RWPE2 (cell line): ENCODE measurements at regions not wholly inside any gene's neighbourhood (a gene's known extent, or its start where the extent isn't known, plus 50 kb on each side); places are given as distances from the start of the nearest gene placed in this dataset.

Experiments
- ATAC-seq: fragments of 200-7000 bp; cut with Tn5 transposase; 3 replicates; pipeline ENCODE4 v1.9.1; 2021; ENCODE audit warnings: low read depth
- DNase-seq: peaks from one replicate; pipeline ENCODE4 v3.0.0-alpha.2; 2020; ENCODE audit warnings: low spot score
- H3K27ac ChIP-seq: fragments of 450-650 bp; 2 replicates; pipeline ENCODE4 v1.5.1; 2017; ENCODE audit warnings: mild to moderate bottlenecking; ENCODE audit not compliant: poor library complexity, severe bottlenecking
- H3K27me3 ChIP-seq: fragments of 250-450 bp; sonication (Bioruptor Pico); 2 replicates; pipeline ENCODE4 v1.5.1; 2021; ENCODE audit warnings: mild to moderate bottlenecking, moderate library complexity; ENCODE audit not compliant: insufficient read depth, poor library complexity, severe bottlenecking
- H3K36me3 ChIP-seq: fragments of 250-450 bp; sonication (Bioruptor Pico); 2 replicates; pipeline ENCODE4 v1.5.1; 2020; ENCODE audit warnings: low read depth, mild to moderate bottlenecking, moderate library complexity
- H3K4me1 ChIP-seq: fragments of 250-450 bp; sonication (Bioruptor Pico); 2 replicates; pipeline ENCODE4 v1.5.1; 2021; ENCODE audit warnings: mild to moderate bottlenecking, moderate library complexity; ENCODE audit not compliant: insufficient read depth, poor library complexity, severe bottlenecking
- H3K4me3 ChIP-seq: fragments of 250-450 bp; sonication (Bioruptor Pico); 2 replicates; pipeline ENCODE4 v1.5.1; 2021; ENCODE audit warnings: mild to moderate bottlenecking, moderate library complexity; ENCODE audit not compliant: severe bottlenecking
- H3K9me3 ChIP-seq: fragments of 250-450 bp; sonication (Bioruptor Pico); 2 replicates; pipeline ENCODE4 v1.5.1; 2021; ENCODE audit warnings: mild to moderate bottlenecking, moderate library complexity; ENCODE audit not compliant: severe bottlenecking
- TF ChIP-seq, protein P1 (sequence below): fragments of 450-650 bp; IDR thresholded peaks from one replicate; pipeline ENCODE4 v1.5.1; 2017; ENCODE audit warnings: mild to moderate bottlenecking, moderate library complexity; ENCODE audit not compliant: poor library complexity, severe bottlenecking

DNA sequence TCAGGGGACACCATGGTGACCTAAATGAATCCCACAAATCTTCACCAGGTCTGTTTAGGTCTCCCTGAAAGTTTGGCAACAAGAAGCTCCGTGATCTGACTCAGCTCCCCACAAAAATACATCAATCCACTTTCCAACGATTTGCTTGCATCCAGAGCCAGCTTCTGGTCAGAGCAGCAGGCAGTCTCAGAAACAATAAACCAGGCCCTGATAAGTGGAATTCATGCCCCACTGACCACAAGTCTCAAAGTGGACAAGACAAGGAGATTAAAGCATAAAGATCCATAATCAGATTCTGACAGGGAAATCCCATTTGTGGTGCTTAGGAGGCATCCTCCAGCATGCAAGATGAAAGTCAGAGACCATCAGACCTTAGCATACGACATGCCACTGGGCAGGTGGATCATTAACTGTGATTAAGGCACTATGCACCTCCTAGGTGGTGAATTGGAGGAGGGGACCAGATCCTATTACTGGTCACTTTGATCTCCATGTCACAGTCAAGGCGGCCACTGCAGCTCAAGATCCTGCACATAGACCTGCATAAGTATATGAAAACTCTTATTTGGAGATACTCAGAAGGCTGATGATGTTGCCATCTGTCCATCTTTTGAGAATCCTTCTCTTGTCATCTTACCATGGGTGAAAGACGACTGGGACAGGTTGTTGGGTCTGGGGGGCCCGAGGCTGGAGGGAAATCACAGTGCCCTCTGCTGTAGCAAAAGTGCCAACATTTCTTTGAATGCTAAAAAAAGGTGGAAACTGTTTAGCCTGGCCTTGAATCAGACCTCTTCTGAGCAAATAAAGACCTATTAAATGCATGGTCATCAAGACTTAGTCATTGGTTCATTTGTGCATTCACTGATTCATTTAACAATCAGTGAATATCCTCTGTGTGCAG, 309.2 kb upstream of the CCL2 start:
- H3K36me3 ChIP-seq: no peaks in the 10 kb centered on the region
- H3K27me3 ChIP-seq: peaks cover 4% of the 10 kb centered on the region
- H3K4me1 ChIP-seq: no peaks in the 10 kb centered on the region
- no peak overlapping the region for H3K27ac ChIP-seq
- H3K4me3 ChIP-seq: no peak overlapping the region
- H3K9me3 ChIP-seq: no peaks in the 10 kb centered on the region
- TF ChIP-seq, protein P1, sequence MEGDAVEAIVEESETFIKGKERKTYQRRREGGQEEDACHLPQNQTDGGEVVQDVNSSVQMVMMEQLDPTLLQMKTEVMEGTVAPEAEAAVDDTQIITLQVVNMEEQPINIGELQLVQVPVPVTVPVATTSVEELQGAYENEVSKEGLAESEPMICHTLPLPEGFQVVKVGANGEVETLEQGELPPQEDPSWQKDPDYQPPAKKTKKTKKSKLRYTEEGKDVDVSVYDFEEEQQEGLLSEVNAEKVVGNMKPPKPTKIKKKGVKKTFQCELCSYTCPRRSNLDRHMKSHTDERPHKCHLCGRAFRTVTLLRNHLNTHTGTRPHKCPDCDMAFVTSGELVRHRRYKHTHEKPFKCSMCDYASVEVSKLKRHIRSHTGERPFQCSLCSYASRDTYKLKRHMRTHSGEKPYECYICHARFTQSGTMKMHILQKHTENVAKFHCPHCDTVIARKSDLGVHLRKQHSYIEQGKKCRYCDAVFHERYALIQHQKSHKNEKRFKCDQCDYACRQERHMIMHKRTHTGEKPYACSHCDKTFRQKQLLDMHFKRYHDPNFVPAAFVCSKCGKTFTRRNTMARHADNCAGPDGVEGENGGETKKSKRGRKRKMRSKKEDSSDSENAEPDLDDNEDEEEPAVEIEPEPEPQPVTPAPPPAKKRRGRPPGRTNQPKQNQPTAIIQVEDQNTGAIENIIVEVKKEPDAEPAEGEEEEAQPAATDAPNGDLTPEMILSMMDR: no peak
- DNase-seq (no peak), ATAC-seq (no peak)

- Histone ChIP-seq H3K27me3 (peaks cover 4% of the 10 kb centered on the region), H3K9me3 (no peaks in the 10 kb centered on the region), H3K36me3 (no peaks in the 10 kb centered on the region), H3K4me1 (no peaks in the 10 kb centered on the region), H3K4me3 (no peak overlapping the region), H3K27ac (no peak overlapping the region)
- TF ChIP-seq, protein P1: no peak
- no peak for ATAC-seq
- DNase-seq: no peak
These were observed 307.3 kb upstream of the CCL2 start for GRCh38 chr17:33947762-33948161.

DNA sequence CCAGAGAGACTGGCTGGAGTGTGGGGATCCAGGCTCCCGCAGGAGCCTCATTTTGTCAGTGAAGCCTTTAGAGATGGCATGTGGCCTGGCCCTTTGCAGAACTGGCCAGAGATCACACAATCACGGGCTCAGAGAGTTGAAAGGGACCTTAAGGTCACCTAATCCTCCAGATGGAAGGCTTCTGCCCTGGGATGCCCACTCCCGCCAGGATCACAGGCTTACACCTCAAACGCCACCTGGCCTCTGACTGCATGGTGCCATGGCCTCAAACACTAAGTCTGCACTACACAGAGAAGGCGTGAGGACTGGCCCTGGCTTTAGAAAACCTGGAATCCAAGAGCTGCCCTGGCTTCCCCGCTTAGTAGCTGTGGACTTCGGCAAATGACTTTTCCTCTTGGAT, 306.8 kb upstream of the CCL2 start:
- Histone ChIP-seq H3K36me3 (no peaks in the 10 kb centered on the region), H3K4me3 (no peak overlapping the region), H3K4me1 (no peaks in the 10 kb centered on the region), H3K27me3 (peaks cover 4% of the 10 kb centered on the region), H3K27ac (no peak overlapping the region), H3K9me3 (no peaks in the 10 kb centered on the region)
- DNase-seq (no peak), ATAC-seq (no peak)
- TF ChIP-seq, protein P1: no peak

GRCh38 chr17:33949100-33949499, 306.0 kb upstream of the CCL2 start:
- Histone ChIP-seq H3K4me1 (no peaks in the 10 kb centered on the region), H3K27me3 (peaks cover 4% of the 10 kb centered on the region), H3K36me3 (no peaks in the 10 kb centered on the region), H3K9me3 (no peaks in the 10 kb centered on the region), H3K4me3 (no peak overlapping the region), H3K27ac (no peak overlapping the region)
- ATAC-seq (no peak), DNase-seq (no peak)
- TF ChIP-seq, protein P1: no peak

GRCh38 chr17:33950061-33950460, 305.0 kb upstream of the CCL2 start:
- Histone ChIP-seq H3K27me3 (peaks cover 4% of the 10 kb centered on the region), H3K9me3 (no peaks in the 10 kb centered on the region), H3K36me3 (no peaks in the 10 kb centered on the region), H3K4me3 (no peak overlapping the region), H3K4me1 (no peaks in the 10 kb centered on the region), H3K27ac (no peak overlapping the region)
- no peak for DNase-seq
- no peak for ATAC-seq
- TF ChIP-seq, protein P1: no peak
